Ovary (tissue), 7 donors: ENCODE measurements at regions not wholly inside any gene's neighbourhood (a gene's known extent, or its start where the extent isn't known, plus 50 kb on each side); places are given as distances from the start of the nearest gene placed in this dataset.

ENCODE experiments used
- DNase-seq, 5 donors: peaks; one replicate each; pipeline ENCODE4 v3.0.0-alpha.2; 2019 to 2020
- H3K27ac ChIP-seq, 2 donors: fragments of 200-600 bp; one replicate each; pipeline versions ENCODE4 v1.5.1 to v1.8.0; 2019 to 2022
- H3K27me3 ChIP-seq: fragments of 200-600 bp; one replicate; pipeline ENCODE4 v1.8.0; 2022
- H3K36me3 ChIP-seq: fragments of 200-600 bp; sonication (generic); one replicate; pipeline ENCODE4 v1.5.1; 2019
- H3K4me1 ChIP-seq: one replicate; pipeline ENCODE4 v1.8.1; 2013; ENCODE audit warnings: mild to moderate bottlenecking, moderate library complexity; ENCODE audit not compliant: insufficient read depth
- H3K4me3 ChIP-seq: fragments of 200-600 bp; sonication (generic); one replicate; pipeline ENCODE4 v1.5.1; 2017
- H3K9me3 ChIP-seq, 2 donors: fragments of 200-600 bp in 1 of 2; sonication (generic) in 1 of 2; one replicate each; pipeline versions ENCODE4 v1.5.1 to v1.8.1; 2013 to 2019; ENCODE audit warnings: mild to moderate bottlenecking in 1 of 2, moderate library complexity in 1 of 2
- CTCF ChIP-seq, 3 donors: fragments of 450-650 bp in 2 of 3; fragments of 200-600 bp in 1 of 3; IDR thresholded peaks; one replicate each; pipeline versions ENCODE4 v1.5.1 to v1.8.0; 2016 to 2022; ENCODE audit warnings: antibody characterized with exemption in 3 of 3, mild to moderate bottlenecking in 1 of 3
- EP300 ChIP-seq: sonication (generic); formaldehyde crosslinking; IDR thresholded peaks from one replicate; pipeline ENCODE4 v1.6.1; 2017; ENCODE audit warnings: antibody characterized with exemption
- POLR2A ChIP-seq: fragments of 450-650 bp; IDR thresholded peaks from one replicate; pipeline ENCODE4 v1.6.1; 2017; ENCODE audit warnings: antibody characterized with exemption, mild to moderate bottlenecking, moderate library complexity
- WGBS, 3 donors: extraction: QIAGEN DNeasy Blood & Tissue Kit in 1 of 3; methylation state at CpG; one replicate each; pipeline versions ENCODE4 v1.1.5 to v1.1.7; 2013 to 2017; 5-methylcytosine and 5-hydroxymethylcytosine counted together
- intact Hi-C, 4 donors: fragments of 100-400 bp; cut with DNase I; formaldehyde crosslinking; loops; one replicate each; pipeline versions ENCODE4 v1.11.0 to v1.15.1; 2022 to 2023
- donor health status: DM: no; HTN: no; CAD: no; lungs with moderate emphysema.
- donor health status: DM: no; HTN: no; CAD: no.
- donor health status: Bipolar disorder and iron deficiency.
- donor health status: DM: no; HTN: no; CAD: no.
- donor health status: DM: yes; HTN: yes; CAD: no.

- intact Hi-C loops, result no loop called here
- DNase-seq, result peak in 2 of 5 donors; percentile 32 to 44
These were observed 244.9 kb downstream of the FAM43A start for GRCh38 chr3:194930377-194931204.

GRCh38 chr3:194931347-194931746 is 245.7 kb downstream of the FAM43A start:
- DNase-seq, result no peak
- Histone ChIP-seq H3K36me3 (no peaks in the 10 kb centered on the region), H3K27me3 (no peaks in the 10 kb centered on the region), H3K4me3 (no peak overlapping the region), H3K4me1 (no peaks in the 10 kb centered on the region), H3K9me3 (no peaks in the 10 kb centered on the region), H3K27ac (no peak overlapping the region)
- intact Hi-C loops, result no loop called here
- no peak for TF ChIP-seq POLR2A
- TF ChIP-seq EP300, result no peak
- no peak for TF ChIP-seq CTCF (IDR thresholded peaks at IDR 0.05)
- 39 to 43% (median 40%) methylated on average over 4 of the region's 4 CpGs for WGBS, 3 donors

More at GRCh38 chr3:194930377-194931204, 244.9 kb downstream of the FAM43A start:
- Histone ChIP-seq H3K4me3 (no peak overlapping the region), H3K9me3 (no peaks in the 10 kb centered on the region), H3K27ac (no peak overlapping the region), H3K4me1 (no peaks in the 10 kb centered on the region), H3K27me3 (no peaks in the 10 kb centered on the region), H3K36me3 (no peaks in the 10 kb centered on the region)
- TF ChIP-seq EP300, result peak; percentile 26
- TF ChIP-seq POLR2A, result no peak
- WGBS, 3 donors, result 19 to 37% (median 27%) methylated on average over 9 of the region's 9 CpGs

- DNase-seq, result no peak
- Histone ChIP-seq H3K36me3 (no peaks in the 10 kb centered on the region), H3K27me3 (no peaks in the 10 kb centered on the region), H3K27ac (no peak overlapping the region), H3K4me1 (no peaks in the 10 kb centered on the region), H3K4me3 (no peak overlapping the region), H3K9me3 (no peaks in the 10 kb centered on the region)
- no peak for TF ChIP-seq EP300
- no peak for TF ChIP-seq CTCF (IDR thresholded peaks at IDR 0.05)
- no peak for TF ChIP-seq POLR2A
- WGBS, 3 donors, result 87 to 91% (median 90%) methylated on average over 2 of the region's 2 CpGs
- intact Hi-C loops, result no loop called here
These were observed 246.2 kb downstream of the FAM43A start for GRCh38 chr3:194931865-194932264.

- no peak overlapping the region for H3K4me3 ChIP-seq
- WGBS, 3 donors, result 75 to 89% (median 86%) methylated on average over 5 of the region's 5 CpGs
- H3K27me3 ChIP-seq, result no peaks in the 10 kb centered on the region
- no peaks in the 10 kb centered on the region for H3K9me3 ChIP-seq
- no peaks in the 10 kb centered on the region for H3K4me1 ChIP-seq
- TF ChIP-seq CTCF (IDR thresholded peaks at IDR 0.05) (no peak), POLR2A (no peak), EP300 (no peak)
- no peak for DNase-seq
- no peaks in the 10 kb centered on the region for H3K36me3 ChIP-seq
- no peak overlapping the region for H3K27ac ChIP-seq
- intact Hi-C loops, result no loop called here
These were observed 247.8 kb downstream of the FAM43A start for GRCh38 chr3:194933465-194933864.

- intact Hi-C loops, result no loop called here
- Histone ChIP-seq H3K36me3 (no peaks in the 10 kb centered on the region), H3K27ac (no peak overlapping the region), H3K27me3 (no peaks in the 10 kb centered on the region), H3K9me3 (no peaks in the 10 kb centered on the region), H3K4me1 (no peaks in the 10 kb centered on the region), H3K4me3 (no peak overlapping the region)
- no peak for DNase-seq
- TF ChIP-seq EP300 (no peak), POLR2A (no peak), CTCF (IDR thresholded peaks at IDR 0.05) (no peak)
- 91 to 93% (median 92%) methylated on average over 4 of the region's 4 CpGs for WGBS, 3 donors
These were observed 249.4 kb downstream of the FAM43A start for GRCh38 chr3:194935061-194935460.
